DMS 273 (cell line): ENCODE measurements at regions not wholly inside any gene's neighbourhood (a gene's known extent, or its start where the extent isn't known, plus 50 kb on each side); places are given as distances from the start of the nearest gene placed in this dataset.
"Not testable (repeated sequence)": the region's sequence is repeated elsewhere in the genome, so short reads cannot be mapped to it uniquely, and the experiment has no call there.

ENCODE experiments used
- DNase-seq: peaks from one replicate; lab custom pipeline; 2025; ENCODE audit not compliant: unreplicated experiment; lab: John Stamatoyannopoulos, UW

DNA sequence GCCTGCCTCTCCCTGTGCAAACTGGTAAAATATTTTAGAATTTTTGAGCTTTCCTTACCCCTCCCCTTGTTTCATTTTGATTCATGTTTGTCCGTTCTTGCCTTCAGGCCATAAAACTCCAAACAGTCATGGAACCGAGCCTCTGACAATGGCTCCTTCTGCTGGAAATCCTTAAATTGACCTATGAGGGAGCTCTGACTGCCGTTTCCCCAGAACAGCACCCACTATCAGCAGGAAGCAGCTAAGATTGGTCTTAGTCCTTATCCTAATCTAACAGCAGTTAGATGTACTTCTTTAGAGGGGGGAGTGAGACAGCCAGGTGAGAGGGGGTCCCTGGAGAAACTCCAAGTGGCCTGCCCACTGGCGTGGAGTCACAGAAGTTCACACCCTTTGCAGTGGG, 106.7 kb downstream of the FAM174A start:
- no peak for DNase-seq

GRCh38 chr5:100643473-100643872, 108.3 kb downstream of the FAM174A start:
- DNase-seq, result no peak

GRCh38 chr5:100644185-100644584, 109.0 kb downstream of the FAM174A start:
- no peak for DNase-seq

- DNase-seq, result no peak
Measured at GRCh38 chr5:100644776-100645175, 109.6 kb downstream of the FAM174A start.

- DNase-seq, result no peak
Measured at GRCh38 chr5:100646011-100646410, 110.8 kb downstream of the FAM174A start.

- no peak for DNase-seq
Measured at GRCh38 chr5:100646691-100647090, 111.5 kb downstream of the FAM174A start.

GRCh38 chr5:100647461-100648230, 112.5 kb downstream of the FAM174A start:
- peak; percentile 57 for DNase-seq

DNA sequence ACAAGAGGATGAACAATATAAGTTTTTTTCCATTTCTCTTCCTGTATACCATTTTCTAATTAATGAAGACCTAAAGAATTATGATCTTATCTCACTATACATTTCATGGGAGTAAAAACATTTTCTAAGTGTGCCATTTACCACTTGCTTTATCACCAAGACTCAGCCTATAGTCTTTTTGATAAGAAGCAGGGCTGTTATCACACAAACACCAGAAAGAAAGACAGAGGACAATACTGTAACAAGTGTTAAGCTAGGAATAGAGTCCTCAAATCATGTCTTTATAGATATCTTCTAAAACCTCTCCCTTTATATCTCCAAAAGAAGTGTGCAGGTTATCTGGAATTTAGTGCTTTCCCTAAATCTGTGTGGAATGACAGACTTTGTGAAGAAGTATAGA, 119.7 kb downstream of the FAM174A start:
- no peak for DNase-seq

GRCh38 chr5:100656771-100657170, 121.6 kb downstream of the FAM174A start:
- DNase-seq, result not testable (repeated sequence)

GRCh38 chr5:100659080-100659795, 124.1 kb downstream of the FAM174A start:
- DNase-seq, result no peak

DNA sequence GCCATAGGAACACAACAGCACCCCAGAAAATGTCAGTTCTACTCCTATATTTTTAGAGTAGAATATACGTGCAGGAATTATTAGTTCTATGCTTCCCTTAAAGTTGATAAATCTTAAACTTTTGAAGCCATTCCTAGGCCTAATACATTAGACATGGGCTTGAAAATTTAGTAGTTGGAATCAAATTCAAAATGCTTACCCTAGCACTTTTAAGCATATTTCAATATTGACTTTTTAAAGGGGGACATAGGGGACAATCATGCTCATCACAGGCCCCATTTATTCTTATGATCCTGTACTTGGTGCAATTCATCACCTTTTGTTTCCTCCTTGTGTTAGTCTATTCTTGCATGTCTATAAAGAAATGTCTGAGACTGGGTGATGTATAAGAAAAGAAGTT, 129.0 kb downstream of the FAM174A start:
- DNase-seq, result no peak

DNA sequence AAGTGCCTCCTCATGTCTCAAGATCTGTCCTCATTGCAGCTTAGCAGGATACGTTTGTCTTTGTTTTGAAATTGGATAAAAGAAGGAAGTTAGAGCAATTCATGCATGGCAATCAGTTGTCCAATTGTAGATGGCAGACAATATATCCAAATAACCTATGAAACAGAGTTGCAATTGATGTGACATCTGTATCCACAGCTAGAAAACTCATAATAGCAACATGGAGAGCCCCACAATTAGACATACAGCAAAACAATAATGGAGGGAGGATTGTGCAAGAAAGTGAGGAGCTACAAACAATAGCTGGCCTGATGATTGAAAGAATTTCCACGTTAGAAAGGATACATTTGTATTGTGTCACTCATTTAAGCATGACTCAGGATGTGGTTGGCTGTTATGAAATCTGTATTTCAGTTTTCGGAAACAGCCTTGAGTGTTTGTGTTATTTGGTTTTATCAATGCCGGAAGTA, 132.0 kb downstream of the FAM174A start:
- DNase-seq, result no peak

DNA sequence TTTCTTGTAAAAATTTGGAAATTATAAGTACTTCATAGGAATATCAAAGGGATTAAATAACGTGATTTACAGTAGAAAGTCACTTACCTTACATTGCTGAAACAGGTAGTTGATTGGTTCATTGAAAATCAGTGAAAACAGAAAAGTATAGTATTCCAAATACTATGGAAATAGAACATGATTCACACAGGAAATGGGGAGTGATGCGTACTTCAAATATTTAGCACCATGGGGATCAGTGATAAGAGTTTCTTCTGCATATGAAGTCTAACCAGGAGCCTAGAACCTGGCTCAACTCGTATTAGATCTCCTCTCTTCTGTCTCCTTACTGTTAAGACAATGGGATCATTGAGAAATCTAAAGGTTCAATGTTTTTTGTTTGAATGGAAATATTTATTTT, 133.3 kb downstream of the FAM174A start:
- DNase-seq, result no peak

DNA sequence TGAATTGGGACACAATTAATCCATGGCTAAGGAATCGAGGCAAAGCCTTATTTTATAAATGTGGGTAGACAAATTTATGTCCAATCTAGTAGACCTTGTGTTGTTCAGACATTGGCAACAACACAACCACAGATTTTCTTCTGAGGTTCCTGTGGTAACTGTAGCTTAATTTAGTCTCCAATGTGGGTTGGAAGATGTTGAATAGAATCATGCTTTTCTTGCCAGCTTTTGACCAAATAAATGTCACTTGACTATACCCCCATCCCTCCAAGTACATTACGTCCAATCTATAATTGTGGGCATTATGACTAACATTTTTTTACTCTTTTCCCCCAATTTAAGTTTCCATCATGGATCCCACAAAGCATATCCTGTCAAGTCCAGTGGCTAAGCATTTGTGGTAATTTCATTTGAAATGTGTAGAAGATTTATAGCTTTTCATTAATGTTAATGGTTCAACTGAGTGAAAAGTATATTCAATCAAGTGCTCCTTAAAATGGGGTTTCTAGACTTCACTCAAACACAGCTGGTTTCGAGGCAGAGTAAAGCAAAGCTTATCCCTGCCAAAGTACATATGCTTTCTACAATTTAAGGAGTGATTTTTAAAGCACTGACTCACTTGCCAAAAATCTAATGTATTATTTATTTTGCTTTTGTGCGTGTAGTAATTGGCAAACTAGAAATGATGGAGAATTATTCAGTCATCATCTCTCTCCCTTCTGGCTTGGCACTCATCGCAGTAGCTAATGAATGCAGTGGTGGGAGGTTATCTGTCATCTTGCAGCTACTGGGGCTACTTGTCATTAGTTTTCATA, 141.8 kb downstream of the FAM174A start:
- peak; percentile 22 for DNase-seq

GRCh38 chr5:100682625-100683024, 147.5 kb downstream of the FAM174A start:
- DNase-seq, result no peak

DNA sequence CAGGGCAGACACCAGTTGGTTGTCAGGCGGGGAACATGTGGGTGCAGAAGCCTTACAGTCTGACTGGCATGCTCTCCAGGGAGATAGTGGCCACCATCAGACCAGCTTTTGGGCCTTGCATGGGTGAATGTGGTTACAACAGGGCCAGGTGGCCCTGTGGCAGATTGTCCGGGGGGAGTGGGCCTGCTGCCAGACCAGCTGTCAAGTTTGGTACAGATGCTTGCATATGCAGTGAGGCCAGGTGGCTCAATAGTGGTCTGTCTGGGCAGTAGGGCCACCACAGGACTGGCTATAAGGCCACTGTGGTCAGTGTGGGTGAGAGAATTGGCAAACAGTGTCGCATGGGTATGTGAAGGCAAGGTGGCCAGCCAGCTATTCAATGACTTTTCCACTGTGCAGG, 148.7 kb downstream of the FAM174A start:
- peak; percentile 61 for DNase-seq

GRCh38 chr5:100685122-100685521, 149.9 kb downstream of the FAM174A start:
- DNase-seq, result not testable (repeated sequence)

DNA sequence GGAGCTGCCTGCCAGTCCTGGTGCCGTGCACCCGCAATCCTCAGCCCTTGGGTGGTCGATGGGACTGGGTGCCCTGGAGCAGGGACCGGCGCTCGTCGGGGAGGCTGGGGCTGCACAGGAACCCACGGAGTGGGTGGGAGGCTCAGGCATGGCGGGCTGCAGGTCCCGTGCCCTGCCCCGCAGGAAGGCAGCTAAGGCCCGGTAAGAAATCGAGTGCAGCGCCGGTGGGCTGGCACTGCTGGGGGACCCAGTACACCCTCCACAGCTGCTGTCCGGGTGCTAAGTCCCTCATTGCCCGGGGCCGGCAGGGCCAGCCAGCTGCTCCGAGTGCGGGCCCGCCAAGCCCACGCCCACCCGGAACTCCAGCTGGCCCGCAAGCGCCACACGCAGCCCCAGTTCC, 153.7 kb downstream of the FAM174A start:
- DNase-seq, result not testable (repeated sequence)

DNA sequence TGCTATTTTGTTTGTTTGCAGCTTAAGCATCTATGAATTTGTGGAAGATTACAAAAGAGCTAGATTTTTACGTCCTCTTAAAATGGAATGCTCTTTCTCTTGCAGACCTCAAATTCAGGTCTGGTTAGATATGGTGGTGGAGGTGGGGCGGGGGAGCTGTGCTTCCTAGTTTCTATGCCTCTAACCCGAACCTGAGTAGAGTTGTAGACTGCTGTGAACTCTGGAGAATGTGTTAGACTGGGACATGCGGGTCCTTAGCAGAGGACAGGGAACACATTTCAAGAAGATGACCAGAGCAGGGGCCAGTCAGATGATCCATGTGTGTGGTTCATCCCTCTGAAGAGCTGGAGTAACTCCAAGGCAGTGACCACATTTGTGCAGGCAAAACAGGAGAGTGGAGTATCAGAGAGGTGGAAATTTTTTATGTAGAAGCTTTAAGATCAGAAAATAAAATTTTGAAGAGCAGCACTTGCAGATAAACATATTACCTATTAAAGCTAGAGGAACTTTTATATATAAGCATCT, 154.9 kb downstream of the FAM174A start:
- DNase-seq, result no peak

DNA sequence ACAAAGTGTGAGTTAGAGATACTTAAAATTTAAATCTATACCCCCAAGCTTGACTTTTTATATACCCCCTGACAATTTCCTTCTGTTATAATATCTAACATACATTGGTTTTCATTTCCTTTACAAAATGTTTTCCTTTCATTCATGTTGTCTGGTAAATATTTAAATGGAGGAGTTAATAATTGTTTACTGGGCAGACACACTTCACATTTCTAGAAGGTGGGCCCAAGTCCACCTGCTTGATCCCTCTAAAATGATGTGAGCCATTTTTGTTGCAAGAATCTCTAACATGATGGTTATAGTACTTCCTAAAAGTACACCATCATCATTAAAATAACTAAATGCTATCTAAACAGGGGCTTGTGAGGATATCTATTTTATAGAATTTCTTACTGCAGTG, 155.9 kb downstream of the FAM174A start:
- DNase-seq, result no peak

DNA sequence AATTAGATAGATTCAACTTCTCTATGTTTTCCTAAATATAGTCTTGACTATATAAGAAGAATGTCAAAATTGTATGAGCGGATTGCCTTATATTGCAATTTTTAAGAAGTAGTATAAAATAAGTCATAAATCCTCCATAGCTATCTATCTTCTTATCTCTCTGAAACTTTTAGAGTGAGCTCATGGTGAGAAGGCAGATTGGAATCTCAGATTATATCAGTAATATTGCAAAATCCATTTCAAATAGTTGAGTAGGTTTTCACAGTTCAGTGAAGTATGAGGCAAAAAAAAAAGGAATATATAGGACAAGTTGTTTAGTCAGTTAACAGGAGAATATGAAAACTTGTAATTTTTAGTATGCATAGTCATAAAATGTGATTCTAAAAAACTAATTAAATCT, 156.4 kb downstream of the FAM174A start:
- DNase-seq, result no peak
